ENCODE measurements at regions not wholly inside any gene's neighbourhood (a gene's known extent, or its start where the extent isn't known, plus 50 kb on each side); places are given as distances from the start of the nearest gene placed in this dataset.
A peak's percentile ranks its signal among the peaks of the same experiment; 100 is the strongest.

DNA sequence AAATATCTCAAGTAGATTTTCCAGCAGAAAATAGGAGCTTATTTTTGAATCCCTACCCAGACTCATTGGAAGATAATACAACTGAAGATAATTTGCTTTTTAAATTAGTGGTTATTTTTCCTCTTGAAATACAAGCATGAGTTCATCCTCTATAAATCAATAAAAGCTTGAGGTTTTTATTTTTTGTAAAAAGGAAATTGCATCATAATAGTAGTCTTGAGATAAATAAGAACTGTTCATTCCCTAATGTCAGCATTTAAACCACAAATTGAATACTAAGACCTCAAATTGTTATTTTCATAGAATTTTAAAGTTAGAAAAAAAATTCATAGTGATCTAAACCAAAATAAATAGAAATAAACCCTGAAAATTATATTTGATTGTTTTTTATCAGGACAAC, 719.1 kb downstream of the CD109 start:
- TF ChIP-seq, protein P1, sequence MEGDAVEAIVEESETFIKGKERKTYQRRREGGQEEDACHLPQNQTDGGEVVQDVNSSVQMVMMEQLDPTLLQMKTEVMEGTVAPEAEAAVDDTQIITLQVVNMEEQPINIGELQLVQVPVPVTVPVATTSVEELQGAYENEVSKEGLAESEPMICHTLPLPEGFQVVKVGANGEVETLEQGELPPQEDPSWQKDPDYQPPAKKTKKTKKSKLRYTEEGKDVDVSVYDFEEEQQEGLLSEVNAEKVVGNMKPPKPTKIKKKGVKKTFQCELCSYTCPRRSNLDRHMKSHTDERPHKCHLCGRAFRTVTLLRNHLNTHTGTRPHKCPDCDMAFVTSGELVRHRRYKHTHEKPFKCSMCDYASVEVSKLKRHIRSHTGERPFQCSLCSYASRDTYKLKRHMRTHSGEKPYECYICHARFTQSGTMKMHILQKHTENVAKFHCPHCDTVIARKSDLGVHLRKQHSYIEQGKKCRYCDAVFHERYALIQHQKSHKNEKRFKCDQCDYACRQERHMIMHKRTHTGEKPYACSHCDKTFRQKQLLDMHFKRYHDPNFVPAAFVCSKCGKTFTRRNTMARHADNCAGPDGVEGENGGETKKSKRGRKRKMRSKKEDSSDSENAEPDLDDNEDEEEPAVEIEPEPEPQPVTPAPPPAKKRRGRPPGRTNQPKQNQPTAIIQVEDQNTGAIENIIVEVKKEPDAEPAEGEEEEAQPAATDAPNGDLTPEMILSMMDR (IDR thresholded peaks at IDR 0.05) = no peak
- TF ChIP-seq POLR2A (IDR thresholded peaks at IDR 0.05) = no peak
- Histone ChIP-seq H3K9me3 (replicated peaks in 1 of 3) (no peaks in the 10 kb centered on the region), H3K36me3 (replicated peaks in 1 of 2) (no peaks in the 10 kb centered on the region), H3K4me1 (replicated peaks in 1 of 2) (no peaks in the 10 kb centered on the region), H3K4me3 (no peak overlapping the region), H3K27me3 (no peaks in the 10 kb centered on the region), H3K27ac (no peak overlapping the region)
- DNase-seq = no peak
- intact Hi-C loops (cut with DNase I) = no loop called here

DNA sequence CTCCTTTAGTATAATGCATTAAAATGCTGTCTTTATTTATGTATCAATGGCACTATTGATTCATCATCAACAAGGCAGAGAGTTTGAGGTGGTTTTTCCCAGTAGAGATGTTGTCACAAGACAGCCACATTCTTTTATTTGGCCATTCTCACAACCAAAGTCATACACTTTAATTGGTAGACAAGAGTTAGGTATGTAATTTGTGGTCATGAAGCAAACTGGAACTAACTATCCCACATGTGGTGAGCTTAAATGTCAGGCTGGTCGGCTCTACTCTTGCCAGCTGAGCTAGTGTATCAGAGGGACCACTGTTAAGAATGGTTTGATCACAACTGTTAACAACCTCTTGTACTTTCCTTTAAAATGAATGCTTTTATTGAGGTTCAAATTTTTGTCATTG, 714.6 kb downstream of the CD109 start:
- 71 to 81% (median 75%) methylated on average over 1 of the region's 1 CpG for WGBS, 4 donors
- H3K27ac ChIP-seq = no peak overlapping the region
- intact Hi-C loops (cut with DNase I) = no loop called here

DNA sequence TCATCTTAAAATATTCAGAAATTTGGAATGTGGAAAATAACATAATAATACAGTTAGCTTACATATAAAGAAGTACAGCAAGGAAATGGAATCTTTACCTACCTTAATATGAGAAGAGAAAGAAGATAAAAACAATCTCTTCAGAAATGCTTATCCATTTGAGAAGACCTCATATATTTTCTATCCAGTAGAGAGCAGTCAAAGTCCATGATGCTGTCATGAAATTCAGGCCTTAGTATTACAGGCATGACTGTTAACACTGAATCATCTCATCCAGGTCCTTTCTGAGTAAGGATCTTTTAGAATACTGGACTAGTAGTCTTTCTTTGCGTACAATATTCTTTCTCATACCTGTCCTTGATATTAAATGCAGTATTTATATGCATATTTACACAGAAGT, 713.4 kb downstream of the CD109 start:
- intact Hi-C loops (cut with DNase I) = no loop called here
- DNase-seq = no peak
- H3K4me3 ChIP-seq = no peak overlapping the region
- no peaks in the 10 kb centered on the region for H3K4me1 ChIP-seq (replicated peaks in 1 of 2)
- no peaks in the 10 kb centered on the region for H3K27me3 ChIP-seq
- WGBS, 4 donors = 0 to 36% (median 0%) methylated on average over 1 of the region's 1 CpG
- no peak for TF ChIP-seq POLR2A (IDR thresholded peaks at IDR 0.05)
- TF ChIP-seq, protein P1 (IDR thresholded peaks at IDR 0.05) = peak in 4 of 6 experiments; percentile 16 to 41 (median 32)
- no peak overlapping the region for H3K27ac ChIP-seq
- H3K36me3 ChIP-seq (replicated peaks in 1 of 2) = no peaks in the 10 kb centered on the region
- H3K9me3 ChIP-seq (replicated peaks in 1 of 3) = no peaks in the 10 kb centered on the region

More for the DNA sequence above, 714.6 kb downstream of the CD109 start:
- Histone ChIP-seq H3K9me3 (replicated peaks in 1 of 3) (no peaks in the 10 kb centered on the region), H3K4me3 (no peak overlapping the region), H3K27me3 (no peaks in the 10 kb centered on the region), H3K36me3 (replicated peaks in 1 of 2) (no peaks in the 10 kb centered on the region), H3K4me1 (replicated peaks in 1 of 2) (no peaks in the 10 kb centered on the region)
- TF ChIP-seq, protein P1 (IDR thresholded peaks at IDR 0.05) = no peak
- no peak for TF ChIP-seq POLR2A (IDR thresholded peaks at IDR 0.05)
- no peak for DNase-seq

DNA sequence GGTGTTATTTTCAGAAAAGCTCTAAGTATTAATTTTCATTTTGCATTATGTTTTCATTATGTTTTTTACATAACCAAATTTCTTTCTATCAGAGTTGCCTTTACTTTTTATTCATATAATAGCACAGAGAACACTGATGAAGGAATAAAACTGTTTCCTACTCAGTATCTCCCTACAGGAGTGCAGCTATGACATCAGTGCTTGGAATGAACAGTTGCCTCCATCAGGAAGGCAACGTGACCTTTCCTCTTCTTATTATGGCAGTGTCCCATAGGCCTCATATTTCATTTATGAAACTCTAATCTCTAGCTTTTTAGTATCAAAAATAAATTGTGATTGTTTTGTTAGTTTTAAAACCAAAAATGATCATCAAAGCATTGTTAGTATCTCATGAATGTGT, 712.8 kb downstream of the CD109 start:
- TF ChIP-seq, protein P1 (IDR thresholded peaks at IDR 0.05) = no peak
- no peak for TF ChIP-seq POLR2A (IDR thresholded peaks at IDR 0.05)
- intact Hi-C loops (cut with DNase I) = no loop called here
- no peaks in the 10 kb centered on the region for H3K4me1 ChIP-seq (replicated peaks in 1 of 2)
- no peaks in the 10 kb centered on the region for H3K9me3 ChIP-seq (replicated peaks in 1 of 3)
- no peak overlapping the region for H3K27ac ChIP-seq
- WGBS, 4 donors = 33 to 56% (median 44%) methylated on average over 1 of the region's 1 CpG
- H3K36me3 ChIP-seq (replicated peaks in 1 of 2) = no peaks in the 10 kb centered on the region
- H3K27me3 ChIP-seq = no peaks in the 10 kb centered on the region
- no peak for DNase-seq
- H3K4me3 ChIP-seq = no peak overlapping the region
